HCT116 (cell line): ENCODE measurements at regions not wholly inside any gene's neighbourhood (a gene's known extent, or its start where the extent isn't known, plus 50 kb on each side); places are given as distances from the start of the nearest gene placed in this dataset.
"Not testable (repeated sequence)": the region's sequence is repeated elsewhere in the genome, so short reads cannot be mapped to it uniquely, and the experiment has no call there.

Experiments
- ATAC-seq: fragments of 200-7000 bp; cut with Tn5 transposase; 2 replicates; pipeline ENCODE4 v1.9.1; 2020; ENCODE audit warnings: mild to moderate bottlenecking, moderate library complexity
- BruUV-seq: library from RNA; stranded (reverse); fragments of 400-500 nt; replicated peaks from 2 replicates; lab custom pipeline; 2021; lab: Mats Ljungman, UMichigan
- CTCF ChIA-PET: fragments of 300-600 bp; sonication (Branson Sonifier 250); formaldehyde crosslinking; loops from one replicate; lab custom pipeline; 2021; ENCODE audit warnings: antibody characterized with exemption; lab: Charles Lee
- POLR2A ChIA-PET: fragments of 300-600, 350-600 bp; sonication (Branson Sonifier 250); formaldehyde crosslinking; loops from one replicate; lab custom pipeline; 2021; ENCODE audit warnings: antibody characterized with exemption; lab: Charles Lee
- RAD21 ChIA-PET, 2 experiments: fragments of 300-600 bp; sonication (Branson Sonifier 250); formaldehyde crosslinking; loops; one replicate each; lab custom pipeline; 2023; ENCODE audit warnings: low total read pairs in 2 of 2; ENCODE audit not compliant: uncharacterized antibody in 2 of 2, unreplicated experiment in 2 of 2, low non-redundant PET in 1 of 2; lab: Charles Lee
- DNase-seq: peaks from one replicate; pipeline ENCODE4 v3.0.0-alpha.2; 2010; ENCODE audit warnings: low read depth, low spot score
- H2AFZ ChIP-seq: fragments of 200-600 bp; shearing (Covaris generic), sonication (generic); 2 replicates; pipeline ENCODE4 v1.6.1; 2017; ENCODE audit warnings: low read depth, mixed run types, mixed read lengths, antibody characterized with exemption, low read length; ENCODE audit not compliant: poor library complexity, severe bottlenecking
- H3K27ac ChIP-seq: 2 replicates; pipeline ENCODE4 v1.5.1; 2012; ENCODE audit warnings: low read depth, low read length
- H3K27me3 ChIP-seq: fragments of 200-600 bp; sonication (generic); 2 replicates; pipeline ENCODE4 v1.6.1; 2016; ENCODE audit warnings: mixed run types, low read length, mixed read lengths; ENCODE audit not compliant: insufficient read depth
- H3K36me3 ChIP-seq, 2 experiments: fragments of 200-500 bp in 1 of 2; fragments of 200-600 bp in 1 of 2; sonication (Bioruptor generic) in 1 of 2; sonication (generic) in 1 of 2; 2 replicates each; pipeline versions ENCODE4 v1.5.1 to v1.6.1; 2014 to 2016; ENCODE audit warnings: low read length in 2 of 2, inconsistent platforms in 1 of 2, mixed read lengths in 1 of 2, mixed run types in 1 of 2; ENCODE audit not compliant: insufficient read depth in 2 of 2, control insufficient read depth in 1 of 2
- H3K4me1 ChIP-seq, 2 experiments: fragments of 200-600 bp in 1 of 2; sonication (generic) in 1 of 2; 2 replicates each; pipeline versions ENCODE4 v1.5.1 to v1.6.1; 2012 to 2017; ENCODE audit warnings: low read length in 2 of 2, inconsistent platforms in 1 of 2, mild to moderate bottlenecking in 1 of 2, mixed read lengths in 1 of 2, mixed run types in 1 of 2, moderate library complexity in 1 of 2; ENCODE audit not compliant: insufficient read depth in 2 of 2, control insufficient read depth in 1 of 2
- H3K4me2 ChIP-seq: fragments of 200-600 bp; sonication (generic); 2 replicates; pipeline ENCODE4 v1.6.1; 2017; ENCODE audit warnings: mixed run types, low read length, mixed read lengths
- H3K4me3 ChIP-seq, 2 experiments: fragments of 200-600 bp in 1 of 2; sonication (generic) in 1 of 2; replicated peaks in 1 of 2; 2 replicates each; pipeline ENCODE4 v1.5.1; 2011 to 2016; ENCODE audit warnings: low read length in 2 of 2, control low read depth in 1 of 2, low read depth in 1 of 2, mild to moderate bottlenecking in 1 of 2, mixed read lengths in 1 of 2, mixed run types in 1 of 2
- H3K79me2 ChIP-seq: fragments of 200-600 bp; sonication (generic); 2 replicates; pipeline ENCODE4 v1.6.1; 2017; ENCODE audit warnings: mild to moderate bottlenecking, mixed run types, low read length, moderate library complexity, mixed read lengths; ENCODE audit not compliant: insufficient read depth
- H3K9ac ChIP-seq: fragments of 200-600 bp; sonication (generic); 2 replicates; pipeline ENCODE4 v1.6.1; 2016; ENCODE audit warnings: low read length, mixed read lengths
- H3K9me2 ChIP-seq: fragments of 200-600 bp; sonication (generic), shearing (Covaris generic); 2 replicates; pipeline ENCODE4 v1.6.1; 2017; ENCODE audit warnings: mixed run types, mild to moderate bottlenecking, moderate library complexity; ENCODE audit not compliant: insufficient read depth
- H3K9me3 ChIP-seq, 2 experiments: fragments of 200-500 bp in 1 of 2; fragments of 200-600 bp in 1 of 2; sonication (Bioruptor generic) in 1 of 2; sonication (generic) in 1 of 2; 2 replicates each; pipeline ENCODE4 v1.6.1; 2014 to 2017; ENCODE audit warnings: low read length in 2 of 2, mixed read lengths in 2 of 2, inconsistent platforms in 1 of 2, low read depth in 1 of 2, mild to moderate bottlenecking in 1 of 2, mixed run types in 1 of 2, moderate library complexity in 1 of 2; ENCODE audit not compliant: control insufficient read depth in 1 of 2, insufficient read depth in 1 of 2
- H4K20me1 ChIP-seq: fragments of 200-600 bp; sonication (generic), shearing (Covaris generic); 2 replicates; pipeline ENCODE4 v1.6.1; 2017; ENCODE audit warnings: mixed run types, mild to moderate bottlenecking, moderate library complexity; ENCODE audit not compliant: insufficient read depth
- intact Hi-C: fragments of 100-400 bp; cut with micrococcal nuclease; formaldehyde crosslinking; loops from 2 replicates; pipeline ENCODE4 v1.10.0; 2022

DNA sequence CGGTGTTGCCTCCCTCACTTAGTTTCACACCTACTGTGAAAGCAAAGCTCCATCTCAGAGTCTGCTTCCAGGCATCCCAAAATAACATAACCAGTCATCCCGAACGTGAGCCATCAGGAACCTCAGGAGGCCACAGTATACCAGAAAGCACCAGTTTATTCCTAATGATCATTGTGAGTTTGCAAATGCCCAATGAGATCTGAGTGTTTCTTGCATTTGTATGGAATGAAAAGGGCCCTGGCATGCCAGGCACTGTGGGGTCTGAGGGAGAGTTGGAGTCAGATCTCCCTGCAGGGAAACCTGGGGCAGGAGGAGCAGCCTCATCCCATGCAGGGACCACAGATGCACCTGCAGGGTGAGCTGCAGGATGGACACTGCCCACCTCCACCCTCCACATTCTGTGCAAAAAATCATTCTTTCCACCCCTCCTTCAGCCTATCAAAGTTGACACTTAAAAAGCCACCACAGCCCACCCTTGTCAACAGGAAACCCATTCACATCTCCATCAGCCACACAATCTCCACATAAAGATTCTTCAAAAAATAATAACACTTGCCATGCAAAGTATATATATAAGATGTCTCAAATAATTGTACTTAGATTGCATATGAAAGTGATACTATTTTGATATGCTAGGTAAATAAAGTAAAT lies 112.3 kb downstream of the GGTLC2 start:
- H3K27me3 ChIP-seq, H3K4me1 ChIP-seq, H3K4me3 ChIP-seq, H3K9me3 ChIP-seq, H3K36me3 ChIP-seq, H3K9me2 ChIP-seq, RAD21 ChIA-PET, H2AFZ ChIP-seq, H3K27ac ChIP-seq, H3K9ac ChIP-seq, H4K20me1 ChIP-seq, DNase-seq, ATAC-seq, H3K4me2 ChIP-seq, BruUV-seq, intact Hi-C loops, H3K79me2 ChIP-seq, POLR2A ChIA-PET: not testable (repeated sequence)
- CTCF ChIA-PET: interaction anchor here (0.9 to 1.6 kb wide), 5 partner anchors 11 to 127 kb away, joined by 3 to 5 read pairs (median 3); no protein-coding TSS in a partner anchor

DNA sequence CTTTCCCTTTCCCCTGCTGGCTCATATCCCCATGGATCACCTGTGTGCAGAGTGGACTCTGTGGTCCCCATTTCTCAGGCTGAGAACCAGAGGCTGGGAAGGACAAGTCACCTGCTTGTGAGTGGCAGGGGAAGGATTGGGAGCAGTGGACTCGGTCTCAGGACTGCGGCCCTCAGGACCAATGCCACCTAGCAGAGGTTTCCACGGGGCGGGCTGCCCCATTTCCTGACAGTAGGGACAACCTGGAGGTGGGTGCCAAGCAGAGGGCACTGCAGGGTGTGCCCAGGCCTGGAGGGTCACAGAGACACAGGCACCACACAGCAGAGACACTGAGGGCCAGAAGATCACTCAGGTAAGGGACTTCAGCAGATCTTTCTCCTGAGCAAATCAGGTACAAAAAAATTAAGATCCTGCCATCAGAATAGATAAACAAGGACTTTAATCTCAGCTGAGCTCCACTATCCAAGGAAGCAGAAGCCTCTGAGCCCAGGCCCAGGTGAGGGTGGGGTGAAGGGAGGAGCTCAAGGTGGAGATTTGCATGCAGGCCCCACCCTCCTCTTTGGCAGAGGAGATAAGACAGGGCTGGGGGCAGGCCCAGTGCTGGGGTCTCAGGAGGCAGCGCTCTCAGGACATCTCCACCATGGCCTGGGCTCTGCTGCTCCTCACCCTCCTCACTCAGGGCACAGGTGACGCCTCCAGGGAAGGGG lies 113.8 kb downstream of the GGTLC2 start:
- H3K79me2 ChIP-seq, H3K4me3 ChIP-seq, RAD21 ChIA-PET, H3K9me2 ChIP-seq, H3K4me2 ChIP-seq, H3K9me3 ChIP-seq, DNase-seq, intact Hi-C loops, H4K20me1 ChIP-seq, H3K9ac ChIP-seq, BruUV-seq, H3K36me3 ChIP-seq, POLR2A ChIA-PET, H3K27ac ChIP-seq, H2AFZ ChIP-seq, H3K4me1 ChIP-seq, H3K27me3 ChIP-seq: not testable (repeated sequence)
- ATAC-seq: peak; percentile 46; the same call in 1 of the 2 replicates
- CTCF ChIA-PET: interaction anchor here (1.0 to 1.6 kb wide), 2 partner anchors 12 kb away, joined by 3 to 5 read pairs; no protein-coding TSS in a partner anchor
